ENCODE measurements at regions not wholly inside any gene's neighbourhood (a gene's known extent, or its start where the extent isn't known, plus 50 kb on each side); places are given as distances from the start of the nearest gene placed in this dataset.

DNA sequence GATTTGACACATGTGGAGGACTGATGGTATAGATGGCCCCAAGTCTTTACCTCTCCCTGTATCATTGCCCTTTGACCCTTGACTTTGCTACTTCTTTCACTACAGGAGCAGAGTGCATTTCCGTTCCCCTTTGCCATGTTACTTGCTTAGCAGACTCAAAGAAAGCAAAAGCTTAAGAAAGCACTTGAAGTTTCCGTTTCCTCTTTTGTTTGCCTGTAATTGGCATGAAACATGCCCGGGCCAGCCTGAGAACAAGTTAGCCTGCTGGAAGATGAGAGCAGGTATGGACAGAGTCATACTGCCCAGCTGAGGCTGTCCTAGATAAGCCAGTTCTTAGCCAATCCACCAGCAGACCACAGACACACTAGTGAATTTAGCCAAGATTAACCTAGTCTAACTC lies 206.0 kb downstream of the BCOR start:
- no peaks in the 10 kb centered on the region for H3K9me3 Mint-ChIP-seq
- no peak overlapping the region for H3K4me3 Mint-ChIP-seq
- no peaks in the 10 kb centered on the region for H3K36me3 Mint-ChIP-seq (ENCODE audit: low read depth)
- DNase-seq: no peak
- H3K27me3 Mint-ChIP-seq (ENCODE audit: insufficient read depth): peaks cover 2% of the 10 kb centered on the region
- TF ChIP-seq CTCF (IDR thresholded peaks at IDR 0.05): no peak
- H3K27ac Mint-ChIP-seq: no peak overlapping the region
- H3K4me1 Mint-ChIP-seq (ENCODE audit: low read depth): peaks cover 19% of the 10 kb centered on the region

GRCh38 chrX:39893417-39894338 lies 204.1 kb downstream of the BCOR start:
- Mint-ChIP-seq H3K4me1 (ENCODE audit: low read depth) (peaks cover 34% of the 10 kb centered on the region), H3K9me3 (no peaks in the 10 kb centered on the region), H3K27ac (no peak overlapping the region), H3K4me3 (no peak overlapping the region), H3K36me3 (ENCODE audit: low read depth) (no peaks in the 10 kb centered on the region), H3K27me3 (ENCODE audit: insufficient read depth) (peaks cover 2% of the 10 kb centered on the region; the same call in 1 of the 2 replicates)
- no peak for TF ChIP-seq CTCF (IDR thresholded peaks at IDR 0.05)
- DNase-seq: no peak

DNA sequence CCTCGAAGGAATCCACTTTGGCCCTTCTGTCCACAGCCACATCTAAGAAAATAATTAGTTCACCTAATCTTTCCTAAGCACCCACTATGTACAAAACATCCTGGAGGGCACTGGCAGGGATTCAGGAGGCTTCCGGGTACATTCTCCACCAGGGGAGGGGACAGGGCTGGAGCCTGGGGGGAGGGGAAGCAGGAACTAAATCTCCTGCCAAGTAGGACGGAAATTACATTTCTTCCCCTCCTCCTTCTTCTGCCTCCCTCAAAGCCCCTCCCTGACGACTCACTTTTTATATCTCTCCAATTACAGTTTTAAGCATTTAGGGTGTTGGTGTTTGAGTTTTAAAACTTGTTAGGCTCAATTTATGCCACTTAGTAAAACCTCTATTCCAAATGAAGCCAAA lies 203.1 kb downstream of the BCOR start:
- H3K27me3 Mint-ChIP-seq (ENCODE audit: insufficient read depth): no peaks in the 10 kb centered on the region
- H3K27ac Mint-ChIP-seq: no peak overlapping the region
- DNase-seq: no peak
- no peak overlapping the region for H3K4me3 Mint-ChIP-seq
- peaks cover 34% of the 10 kb centered on the region for H3K4me1 Mint-ChIP-seq (ENCODE audit: low read depth)
- no peaks in the 10 kb centered on the region for H3K36me3 Mint-ChIP-seq (ENCODE audit: low read depth)
- H3K9me3 Mint-ChIP-seq: no peaks in the 10 kb centered on the region
- TF ChIP-seq CTCF (IDR thresholded peaks at IDR 0.05): no peak

GRCh38 chrX:39895218-39896110 lies 202.3 kb downstream of the BCOR start:
- Mint-ChIP-seq H3K27me3 (ENCODE audit: insufficient read depth) (no peaks in the 10 kb centered on the region), H3K4me1 (ENCODE audit: low read depth) (peaks cover 39% of the 10 kb centered on the region), H3K4me3 (no peak overlapping the region), H3K27ac (no peak overlapping the region), H3K36me3 (ENCODE audit: low read depth) (no peaks in the 10 kb centered on the region), H3K9me3 (no peaks in the 10 kb centered on the region)
- no peak for TF ChIP-seq CTCF (IDR thresholded peaks at IDR 0.05)
- no peak for DNase-seq

DNA sequence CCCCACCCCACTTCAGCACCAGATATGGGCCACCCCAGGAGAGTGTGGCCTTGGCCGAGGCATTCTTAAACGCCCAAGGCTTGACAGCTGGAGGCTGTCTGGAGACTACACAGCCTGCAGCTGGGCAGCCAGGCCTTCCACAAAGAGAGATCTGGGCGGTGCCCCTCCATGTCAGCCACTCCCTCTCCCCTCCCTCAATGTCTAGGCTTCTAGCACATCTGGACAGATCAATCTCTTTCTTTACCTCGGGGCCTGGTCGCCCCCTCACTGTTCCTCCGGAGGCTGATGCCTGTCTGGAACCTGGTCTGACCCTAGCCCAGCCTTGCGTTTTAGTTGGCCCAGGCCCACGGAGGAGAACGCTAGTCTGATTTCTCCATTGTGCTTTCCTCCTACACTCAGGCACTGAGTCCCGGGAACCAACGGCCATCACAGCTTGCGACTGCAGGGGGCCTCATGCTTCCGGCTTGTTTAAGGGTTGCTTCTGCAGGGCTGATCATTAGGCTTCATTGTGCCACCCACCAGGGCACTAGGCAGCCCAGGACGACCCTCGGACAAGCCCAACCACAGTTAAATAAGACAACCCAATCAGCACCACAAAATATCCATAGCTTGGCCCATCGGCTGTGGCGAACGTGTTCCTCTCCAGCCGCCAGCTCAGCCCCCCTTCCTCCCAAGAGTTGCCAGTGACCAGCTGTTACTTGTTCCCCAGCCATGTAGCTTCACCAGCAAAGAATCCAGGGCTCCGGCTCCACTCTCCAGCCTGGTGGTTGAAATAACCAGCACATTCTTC lies 200.6 kb downstream of the BCOR start:
- peak overlapping the region; percentile 31; the same call in 1 of the 2 replicates for H3K27ac Mint-ChIP-seq
- DNase-seq: peak; percentile 25
- H3K4me1 Mint-ChIP-seq (ENCODE audit: low read depth): peaks cover 40% of the 10 kb centered on the region
- no peaks in the 10 kb centered on the region for H3K27me3 Mint-ChIP-seq (ENCODE audit: insufficient read depth)
- H3K4me3 Mint-ChIP-seq: no peak overlapping the region; the same call in 1 of the 2 replicates
- H3K9me3 Mint-ChIP-seq: no peaks in the 10 kb centered on the region
- TF ChIP-seq CTCF (IDR thresholded peaks at IDR 0.05): no peak
- no peaks in the 10 kb centered on the region for H3K36me3 Mint-ChIP-seq (ENCODE audit: low read depth)

Measured in HFFc6 (cell line).